Esophagus squamous epithelium (tissue), 4 donors: ENCODE measurements at regions not wholly inside any gene's neighbourhood (a gene's known extent, or its start where the extent isn't known, plus 50 kb on each side); places are given as distances from the start of the nearest gene placed in this dataset.
"Not testable (repeated sequence)": the region's sequence is repeated elsewhere in the genome, so short reads cannot be mapped to it uniquely, and the experiment has no call there.

Experiments used
- POLR2A ChIP-seq, 4 donors: fragments of 450-650 bp; IDR thresholded peaks; one replicate each; pipeline ENCODE4 v1.6.1; 2017; ENCODE audit warnings: antibody characterized with exemption in 4 of 4, mild to moderate bottlenecking in 4 of 4, moderate library complexity in 3 of 4
- TF ChIP-seq, protein P1 (sequence below), 6 experiments: fragments of 450-650 bp in 4 of 6; fragments of 200-600 bp in 2 of 6; sonication (generic) in 2 of 6; IDR thresholded peaks; one replicate each; pipeline ENCODE4 v1.5.1; 2016 to 2019; ENCODE audit warnings: antibody characterized with exemption in 6 of 6, mild to moderate bottlenecking in 4 of 6, moderate library complexity in 4 of 6

DNA sequence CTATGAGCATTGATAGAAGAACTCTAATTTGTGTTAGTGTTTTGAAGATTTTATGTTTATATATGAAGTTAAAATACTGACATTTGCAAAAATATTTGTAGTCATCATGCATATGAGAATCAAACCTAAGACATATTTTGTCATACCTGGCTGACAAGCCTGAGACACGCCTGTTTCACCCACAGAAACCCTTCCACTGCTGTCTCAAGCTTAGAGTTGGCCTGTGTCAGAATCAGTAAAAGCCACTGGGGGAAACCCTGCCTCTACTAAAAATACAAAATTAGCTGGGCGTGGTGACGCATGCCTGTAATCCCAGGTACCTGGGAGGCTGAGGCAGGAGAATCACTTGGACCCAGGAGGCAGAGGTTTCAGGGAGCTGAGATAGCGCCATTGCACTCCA lies 218.0 kb upstream of the C1QTNF3 start:
- TF ChIP-seq, protein P1, sequence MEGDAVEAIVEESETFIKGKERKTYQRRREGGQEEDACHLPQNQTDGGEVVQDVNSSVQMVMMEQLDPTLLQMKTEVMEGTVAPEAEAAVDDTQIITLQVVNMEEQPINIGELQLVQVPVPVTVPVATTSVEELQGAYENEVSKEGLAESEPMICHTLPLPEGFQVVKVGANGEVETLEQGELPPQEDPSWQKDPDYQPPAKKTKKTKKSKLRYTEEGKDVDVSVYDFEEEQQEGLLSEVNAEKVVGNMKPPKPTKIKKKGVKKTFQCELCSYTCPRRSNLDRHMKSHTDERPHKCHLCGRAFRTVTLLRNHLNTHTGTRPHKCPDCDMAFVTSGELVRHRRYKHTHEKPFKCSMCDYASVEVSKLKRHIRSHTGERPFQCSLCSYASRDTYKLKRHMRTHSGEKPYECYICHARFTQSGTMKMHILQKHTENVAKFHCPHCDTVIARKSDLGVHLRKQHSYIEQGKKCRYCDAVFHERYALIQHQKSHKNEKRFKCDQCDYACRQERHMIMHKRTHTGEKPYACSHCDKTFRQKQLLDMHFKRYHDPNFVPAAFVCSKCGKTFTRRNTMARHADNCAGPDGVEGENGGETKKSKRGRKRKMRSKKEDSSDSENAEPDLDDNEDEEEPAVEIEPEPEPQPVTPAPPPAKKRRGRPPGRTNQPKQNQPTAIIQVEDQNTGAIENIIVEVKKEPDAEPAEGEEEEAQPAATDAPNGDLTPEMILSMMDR (IDR thresholded peaks at IDR 0.05) = not testable (repeated sequence)
- TF ChIP-seq POLR2A (IDR thresholded peaks at IDR 0.05) = not testable (repeated sequence)
